H1 (cell line): ENCODE measurements at regions not wholly inside any gene's neighbourhood (a gene's known extent, or its start where the extent isn't known, plus 50 kb on each side); places are given as distances from the start of the nearest gene placed in this dataset.

Experiments
- ASH2L ChIP-seq: fragments of 200-600, 300-600 bp; sonication (generic); IDR thresholded peaks from one replicate; pipeline ENCODE4 v1.7.1; 2017; ENCODE audit warnings: low read length
- ATF3 ChIP-seq: IDR thresholded peaks from 2 replicates; pipeline ENCODE4 v1.6.1; 2011; ENCODE audit warnings: low read depth, mild to moderate bottlenecking, low read length; ENCODE audit not compliant: insufficient read depth
- CBX8 ChIP-seq: fragments of 300-800, 300-1000 bp; sonication (generic); IDR thresholded peaks from 2 replicates; pipeline ENCODE4 v1.7.1; 2016; ENCODE audit warnings: low read depth, low read length, borderline replicate concordance
- CHD7 ChIP-seq: fragments of 300-600 bp; sonication (generic); IDR thresholded peaks from 2 replicates; pipeline ENCODE4 v1.7.1; 2012; ENCODE audit warnings: low read length, moderate library complexity, mild to moderate bottlenecking, inconsistent platforms; ENCODE audit not compliant: insufficient replicate concordance
- EP300 ChIP-seq, 2 experiments: IDR thresholded peaks; 1 replicate in 1 of 2; 2 replicates in 1 of 2; pipeline ENCODE4 v1.6.1; 2011 to 2012; ENCODE audit warnings: low read depth in 2 of 2, low read length in 2 of 2, mild to moderate bottlenecking in 2 of 2, borderline replicate concordance in 1 of 2, inconsistent platforms in 1 of 2, moderate library complexity in 1 of 2
- KDM4A ChIP-seq: IDR thresholded peaks from one replicate; pipeline ENCODE4 v1.7.1; 2012; ENCODE audit warnings: low read depth, mild to moderate bottlenecking, moderate library complexity, low read length, inconsistent platforms; ENCODE audit not compliant: severe bottlenecking
- RNF2 ChIP-seq: fragments of 200-900, 300-1000 bp; sonication (generic); IDR thresholded peaks from 2 replicates; pipeline ENCODE4 v1.7.1; 2016; ENCODE audit warnings: borderline replicate concordance, low read depth, mild to moderate bottlenecking, antibody characterized with exemption, low read length; ENCODE audit not compliant: poor library complexity, severe bottlenecking; ENCODE audit errors: missing control alignments
- RXRA ChIP-seq: IDR thresholded peaks from 2 replicates; pipeline ENCODE4 v1.6.1; 2011; ENCODE audit warnings: low read depth, mild to moderate bottlenecking, low read length, moderate library complexity; ENCODE audit not compliant: insufficient read depth
- SP2 ChIP-seq: IDR thresholded peaks from 2 replicates; pipeline ENCODE4 v1.6.1; 2012; ENCODE audit warnings: mild to moderate bottlenecking, low read length, inconsistent platforms

GRCh38 chr9:111099199-111100008, 61.1 kb upstream of the LPAR1 start (continued):
- TF ChIP-seq CHD7 = no peak
- TF ChIP-seq CBX8 = no peak
- no peak for TF ChIP-seq KDM4A
- no peak for TF ChIP-seq ATF3
- no peak for TF ChIP-seq EP300 (IDR thresholded peaks at IDR 0.05; ENCODE audit: borderline replicate concordance in 1 of 2, low read depth in 2 of 2, low read length in 2 of 2)
- no peak for TF ChIP-seq ASH2L
- TF ChIP-seq SP2 = no peak
- no peak for TF ChIP-seq RXRA
- TF ChIP-seq RNF2 = no peak
